ENCODE measurements at regions not wholly inside any gene's neighbourhood (a gene's known extent, or its start where the extent isn't known, plus 50 kb on each side); places are given as distances from the start of the nearest gene placed in this dataset.
A peak's percentile ranks its signal among the peaks of the same experiment; 100 is the strongest.
"Not testable (repeated sequence)": the region's sequence is repeated elsewhere in the genome, so short reads cannot be mapped to it uniquely, and the experiment has no call there.

- DNase-seq (ENCODE audit: low read depth in 2 of 2) = no peak
Observed at GRCh38 chr16:87196661-87197060, 120.5 kb downstream of the C16orf95 start.

DNA sequence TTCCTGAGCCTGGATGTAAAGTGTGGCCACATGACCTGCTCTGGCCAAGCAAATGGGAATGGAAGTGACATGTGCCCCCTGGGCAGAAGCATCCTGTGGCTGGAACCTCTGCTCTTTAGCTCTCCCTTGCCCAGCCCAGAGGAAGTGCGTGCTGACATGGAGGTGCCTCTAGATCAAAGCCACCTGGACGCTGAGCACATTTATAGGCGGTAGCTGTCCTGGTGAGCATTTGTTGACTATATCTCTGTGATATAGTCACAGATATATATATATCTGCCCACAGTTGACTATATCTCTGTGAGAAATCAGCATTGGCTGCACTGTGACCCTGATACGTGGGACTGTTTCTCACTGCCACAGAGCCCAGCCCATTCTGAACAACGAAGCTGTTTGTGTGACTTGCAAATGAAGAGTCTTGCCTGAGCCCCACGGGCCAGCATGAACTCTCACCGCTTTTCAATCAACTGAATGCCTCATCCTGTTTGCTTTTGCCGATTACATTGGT is 118.8 kb downstream of the C16orf95 start:
- DNase-seq (ENCODE audit: low read depth in 2 of 2) = no peak

GRCh38 chr16:87198881-87199280 is 118.3 kb downstream of the C16orf95 start:
- DNase-seq (ENCODE audit: low read depth in 2 of 2) = no peak

DNA sequence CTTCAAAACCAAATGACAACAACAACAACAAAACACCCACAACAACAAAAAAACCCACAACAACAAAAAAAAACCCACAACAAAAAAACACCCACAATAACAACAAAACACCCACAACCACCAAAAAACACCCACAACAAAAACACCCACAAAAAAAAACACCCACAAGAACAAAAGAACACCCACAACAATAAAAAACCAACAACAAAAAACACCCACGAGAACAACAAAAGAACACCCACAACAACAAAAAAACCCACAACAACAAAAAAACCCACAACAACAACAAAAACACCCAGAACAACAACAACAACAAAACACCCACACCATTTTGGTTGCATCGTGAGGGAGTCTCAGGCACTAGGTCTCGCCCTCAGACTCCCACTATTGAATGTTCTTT is 117.8 kb downstream of the C16orf95 start:
- DNase-seq (ENCODE audit: low read depth in 2 of 2) = no peak

GRCh38 chr16:87199901-87200300 is 117.3 kb downstream of the C16orf95 start:
- no peak for DNase-seq (ENCODE audit: low read depth in 2 of 2)

DNA sequence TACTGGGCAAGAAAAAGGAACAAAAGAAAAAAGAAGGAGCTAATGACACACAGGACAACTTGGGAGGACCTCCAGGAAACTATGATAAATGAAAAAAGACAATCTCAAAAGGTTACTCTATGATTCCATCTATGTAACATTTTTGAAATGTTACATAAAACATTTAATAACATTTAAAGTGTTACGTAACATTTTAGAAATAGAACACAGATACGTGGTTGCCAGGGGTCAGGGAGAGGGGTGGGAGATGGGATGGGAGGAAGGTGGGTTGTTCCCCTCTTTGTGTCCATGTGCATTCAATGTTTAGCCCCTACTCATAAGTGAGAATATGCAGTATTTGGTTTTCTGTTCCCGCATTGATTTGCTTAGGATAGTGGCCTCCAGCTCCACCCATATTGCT is 116.6 kb downstream of the C16orf95 start:
- DNase-seq (ENCODE audit: low read depth in 2 of 2) = no peak

- no peak for DNase-seq (ENCODE audit: low read depth in 2 of 2)
Observed at GRCh38 chr16:87201052-87201451, 116.1 kb downstream of the C16orf95 start.

DNA sequence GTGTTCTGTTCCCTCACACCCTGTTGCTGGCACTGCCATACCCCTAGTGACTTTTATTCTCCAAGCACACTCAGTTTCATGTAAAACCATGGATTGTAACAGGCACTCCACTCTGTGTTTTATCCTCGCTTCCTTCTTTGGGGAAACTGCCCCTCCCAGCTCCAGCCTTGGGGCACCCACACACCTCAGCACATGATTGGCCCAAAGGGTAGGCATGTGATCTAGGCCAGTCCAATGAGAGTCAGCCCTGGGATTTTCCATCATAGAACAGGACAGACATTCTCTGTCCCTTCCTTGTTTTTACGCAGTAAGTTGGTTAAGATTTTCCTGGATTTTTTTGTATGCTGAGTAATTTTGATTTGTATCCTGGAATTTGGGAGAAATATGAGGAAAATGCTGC is 115.4 kb downstream of the C16orf95 start:
- DNase-seq (ENCODE audit: low read depth in 2 of 2) = no peak

DNA sequence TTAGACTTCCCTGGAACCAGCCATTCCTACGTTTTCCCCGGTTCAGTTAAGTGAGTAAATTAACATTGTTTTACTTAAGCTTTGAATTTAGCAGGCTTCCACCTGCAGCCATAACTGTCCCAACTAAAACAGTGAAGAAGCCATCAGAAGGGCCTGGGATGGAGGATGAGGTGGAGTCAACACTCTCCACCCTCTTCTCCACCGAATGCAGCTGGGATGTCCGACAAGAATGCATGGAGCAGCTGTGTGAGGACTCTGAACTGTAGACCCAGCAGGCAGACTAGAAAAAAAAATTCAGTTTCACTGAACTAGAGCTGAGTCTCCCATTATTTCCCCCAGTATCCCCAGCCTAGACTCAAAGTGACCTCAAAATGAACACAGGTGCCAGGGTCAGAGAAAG is 114.8 kb downstream of the C16orf95 start:
- DNase-seq (ENCODE audit: low read depth in 2 of 2) = no peak

- peak; percentile 34 to 48 for DNase-seq (ENCODE audit: low read depth in 2 of 2)
Observed at GRCh38 chr16:87203060-87203656, 114.0 kb downstream of the C16orf95 start.

- DNase-seq (ENCODE audit: low read depth in 2 of 2) = no peak
Observed at GRCh38 chr16:87206646-87207451, 110.3 kb downstream of the C16orf95 start.

DNA sequence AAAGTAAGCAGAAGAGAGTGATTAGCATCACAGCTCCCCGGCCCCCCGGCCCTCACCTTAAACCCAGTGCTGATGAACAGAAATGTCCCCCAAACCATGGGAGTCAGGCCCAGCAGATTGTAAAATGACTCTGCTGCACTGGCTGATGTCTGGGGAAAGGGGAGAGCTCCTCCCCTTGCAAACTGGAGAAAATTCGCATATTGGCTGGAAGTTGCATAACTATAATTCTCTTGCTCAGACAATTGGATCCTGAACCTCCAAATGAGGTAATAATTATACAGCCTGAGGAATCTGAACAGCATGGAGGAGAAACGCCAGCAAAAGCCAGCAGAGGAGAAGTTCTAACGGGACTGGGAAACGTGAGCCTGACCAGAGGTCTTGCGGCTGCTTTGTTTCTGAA is 109.7 kb downstream of the C16orf95 start:
- DNase-seq (ENCODE audit: low read depth in 2 of 2) = no peak

DNA sequence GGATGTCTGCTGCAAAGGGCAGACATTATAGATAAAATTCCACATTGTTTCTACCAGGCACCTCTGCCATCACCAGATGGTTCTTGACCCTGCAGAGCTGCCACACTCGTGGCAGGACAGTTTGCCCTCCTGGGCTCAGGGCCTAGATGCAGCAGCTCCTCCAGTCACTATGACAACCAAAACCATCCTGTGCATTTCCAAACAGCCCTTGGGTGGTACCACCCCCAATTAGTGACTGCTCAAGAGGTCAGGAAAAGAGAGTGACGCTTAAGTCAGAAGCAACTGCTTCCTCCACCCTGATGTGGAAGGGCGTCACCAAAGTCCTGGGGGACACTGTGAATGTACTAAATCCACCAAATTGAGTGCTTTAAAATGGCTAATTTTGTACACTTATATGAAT is 109.2 kb downstream of the C16orf95 start:
- DNase-seq (ENCODE audit: low read depth in 2 of 2) = no peak

DNA sequence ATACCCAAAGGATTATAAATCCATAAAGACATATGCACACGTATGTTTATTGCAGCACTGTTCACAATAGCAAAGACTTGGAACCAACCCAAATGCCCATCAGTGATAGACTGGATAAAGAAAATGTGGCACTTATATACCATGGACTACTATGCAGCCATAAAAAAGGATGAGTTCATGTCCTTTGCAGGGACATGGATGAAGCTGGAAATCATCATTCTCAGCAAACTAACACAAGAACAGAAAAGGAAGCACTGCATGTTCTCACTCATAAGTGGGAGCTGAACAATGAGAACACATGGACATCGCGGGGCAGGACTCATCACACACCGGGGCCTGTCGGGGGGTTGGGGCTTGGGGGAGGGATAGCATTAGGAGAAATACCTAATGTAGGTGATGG is 108.2 kb downstream of the C16orf95 start:
- not testable (repeated sequence) for DNase-seq (ENCODE audit: low read depth in 2 of 2)

DNA sequence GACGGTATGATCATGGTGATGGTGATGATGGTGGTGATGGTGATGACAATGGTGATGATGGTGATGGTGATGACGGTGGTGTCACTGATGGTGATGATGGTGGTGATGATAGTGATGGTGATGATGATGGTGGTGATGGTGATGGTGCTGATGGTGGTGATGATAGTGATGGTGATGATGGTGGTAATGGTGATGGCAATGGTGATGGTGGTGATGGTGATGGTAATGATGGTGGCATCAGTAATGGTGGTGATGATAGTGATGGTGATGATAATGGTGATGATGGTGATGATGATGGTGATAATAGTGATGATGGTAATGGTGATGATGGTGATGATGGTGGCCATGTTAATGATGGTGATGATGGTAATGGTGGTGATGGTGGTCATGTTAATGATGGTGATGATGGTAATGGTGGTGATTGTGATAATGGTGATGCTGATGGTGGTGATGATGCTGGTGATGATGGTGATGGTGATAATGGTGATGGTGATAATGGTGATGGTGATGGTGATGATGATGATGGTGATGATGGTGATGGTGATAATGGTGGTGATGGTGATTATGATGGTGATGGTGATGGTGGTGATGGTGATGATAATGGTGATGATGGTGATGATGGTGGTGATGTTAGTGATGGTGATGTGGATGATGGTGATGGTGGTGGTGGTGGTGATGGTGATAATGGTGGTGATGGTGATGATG is 107.2 kb downstream of the C16orf95 start:
- no peak for DNase-seq (ENCODE audit: low read depth in 2 of 2)

GRCh38 chr16:87210894-87211293 is 106.3 kb downstream of the C16orf95 start:
- no peak for DNase-seq (ENCODE audit: low read depth in 2 of 2)

- DNase-seq (ENCODE audit: low read depth in 2 of 2) = no peak
Observed at GRCh38 chr16:87212026-87212425, 105.2 kb downstream of the C16orf95 start.

- no peak for DNase-seq (ENCODE audit: low read depth in 2 of 2)
Observed at GRCh38 chr16:87213536-87213935, 103.7 kb downstream of the C16orf95 start.

- no peak for DNase-seq (ENCODE audit: low read depth in 2 of 2)
Observed at GRCh38 chr16:87216148-87216840, 100.9 kb downstream of the C16orf95 start.

DNA sequence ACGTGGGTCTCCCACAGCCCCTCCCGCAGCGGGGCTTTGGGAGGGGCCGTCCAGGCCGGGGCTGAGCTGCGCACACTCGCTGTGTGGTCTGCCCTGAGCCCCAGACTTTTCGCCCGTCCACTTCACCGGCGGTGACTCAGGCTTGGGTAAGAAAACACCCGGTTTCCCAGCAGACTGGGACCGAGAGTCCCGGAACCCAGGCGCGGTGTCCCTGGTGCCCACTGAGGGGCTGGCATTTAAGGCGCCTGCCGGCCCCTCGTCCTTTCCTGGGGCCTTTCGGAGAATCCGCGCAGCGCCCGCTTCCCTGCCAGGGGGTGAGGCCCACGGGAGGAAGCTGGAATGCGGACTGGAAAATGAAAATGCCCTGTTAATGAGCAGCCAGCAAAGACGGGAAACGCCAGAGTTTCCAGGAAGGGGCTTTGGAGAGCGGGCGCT is 100.3 kb downstream of the C16orf95 start:
- no peak for DNase-seq (ENCODE audit: low read depth in 2 of 2)

GRCh38 chr16:87217802-87218201 is 99.4 kb downstream of the C16orf95 start:
- DNase-seq (ENCODE audit: low read depth in 2 of 2) = not testable (repeated sequence)
